ENCODE measurements at regions not wholly inside any gene's neighbourhood (a gene's known extent, or its start where the extent isn't known, plus 50 kb on each side); places are given as distances from the start of the nearest gene placed in this dataset.

DNA sequence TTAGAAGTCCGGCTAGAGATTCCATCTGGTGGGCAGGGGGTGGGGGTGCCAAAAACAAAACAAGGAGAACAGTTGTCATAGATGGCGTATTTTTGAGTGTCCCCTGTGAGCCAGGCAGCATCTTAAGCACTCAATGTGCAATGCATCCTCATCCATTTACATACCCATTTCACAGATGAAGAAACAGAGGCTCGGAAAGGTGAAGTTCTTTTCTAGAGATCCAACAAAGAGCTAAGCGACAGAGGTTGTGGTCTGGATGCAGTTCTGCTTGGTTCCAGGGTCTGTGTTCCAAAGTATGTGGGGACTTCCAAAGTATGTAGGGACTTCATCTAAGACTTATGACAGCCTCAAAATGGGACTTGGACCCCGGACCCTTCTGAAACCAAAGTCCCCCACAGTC lies 277.8 kb downstream of the MN1 start:
- no peak for DNase-seq (ENCODE audit: low spot score in 2 of 2)
- Histone ChIP-seq H3K27ac (no peak overlapping the region), H3K4me3 (no peak overlapping the region), H3K36me3 (no peaks in the 10 kb centered on the region), H3K9me3 (no peaks in the 10 kb centered on the region), H3K4me1 (peaks cover 0 to 3% of the 10 kb centered on the region in 2 donors), H3K27me3 (no peaks in the 10 kb centered on the region)
- no peak for TF ChIP-seq CTCF (IDR thresholded peaks at IDR 0.05)
- intact Hi-C loops (cut with DNase I): no loop called here

DNA sequence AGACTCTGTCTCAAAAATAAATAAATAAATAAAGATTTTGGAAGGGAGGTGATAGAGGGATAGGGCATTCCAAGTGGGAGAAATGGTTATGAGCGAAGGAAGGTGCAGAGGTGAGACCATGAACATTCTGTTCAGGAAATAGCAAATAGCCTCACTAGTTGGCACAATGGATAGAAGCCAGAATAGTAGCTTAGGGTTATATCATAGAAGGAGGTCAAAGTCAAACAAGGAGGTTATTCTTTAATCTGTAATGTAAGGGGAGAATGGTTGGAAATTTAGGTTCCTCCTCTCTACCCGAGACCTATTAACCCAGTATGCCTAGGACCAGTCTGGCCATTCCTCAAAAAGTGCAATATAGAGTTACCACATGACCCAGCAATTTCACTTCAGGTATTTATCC lies 275.8 kb downstream of the MN1 start:
- H3K4me1 ChIP-seq: no peaks in the 10 kb centered on the region
- H3K9me3 ChIP-seq: no peaks in the 10 kb centered on the region
- no peak for TF ChIP-seq CTCF (IDR thresholded peaks at IDR 0.05)
- H3K27ac ChIP-seq: no peak overlapping the region
- no peaks in the 10 kb centered on the region for H3K36me3 ChIP-seq
- no peak overlapping the region for H3K4me3 ChIP-seq
- intact Hi-C loops (cut with DNase I): no loop called here
- no peaks in the 10 kb centered on the region for H3K27me3 ChIP-seq
- no peak for DNase-seq (ENCODE audit: low spot score in 2 of 2)

GRCh38 chr22:27526901-27527300 lies 274.7 kb downstream of the MN1 start:
- TF ChIP-seq CTCF (IDR thresholded peaks at IDR 0.05): no peak
- no peak for DNase-seq (ENCODE audit: low spot score in 2 of 2)
- intact Hi-C loops (cut with DNase I): no loop called here

GRCh38 chr22:27531782-27532530 lies 269.6 kb downstream of the MN1 start:
- no peak for DNase-seq (ENCODE audit: low spot score in 2 of 2)
- Histone ChIP-seq H3K27ac (peak overlapping the region; percentile 25 to 33), H3K27me3 (no peaks in the 10 kb centered on the region), H3K36me3 (no peaks in the 10 kb centered on the region), H3K4me1 (peaks cover 0 to 4% of the 10 kb centered on the region in 2 donors), H3K4me3 (no peak overlapping the region), H3K9me3 (no peaks in the 10 kb centered on the region)
- intact Hi-C loops (cut with DNase I): no loop called here
- no peak for TF ChIP-seq CTCF (IDR thresholded peaks at IDR 0.05)

More at GRCh38 chr22:27526901-27527300, 274.7 kb downstream of the MN1 start:
- no peaks in the 10 kb centered on the region for H3K9me3 ChIP-seq
- no peaks in the 10 kb centered on the region for H3K36me3 ChIP-seq
- peaks cover 0 to 2% of the 10 kb centered on the region in 2 donors for H3K4me1 ChIP-seq
- no peak overlapping the region for H3K4me3 ChIP-seq
- no peak overlapping the region for H3K27ac ChIP-seq
- no peaks in the 10 kb centered on the region for H3K27me3 ChIP-seq

DNA sequence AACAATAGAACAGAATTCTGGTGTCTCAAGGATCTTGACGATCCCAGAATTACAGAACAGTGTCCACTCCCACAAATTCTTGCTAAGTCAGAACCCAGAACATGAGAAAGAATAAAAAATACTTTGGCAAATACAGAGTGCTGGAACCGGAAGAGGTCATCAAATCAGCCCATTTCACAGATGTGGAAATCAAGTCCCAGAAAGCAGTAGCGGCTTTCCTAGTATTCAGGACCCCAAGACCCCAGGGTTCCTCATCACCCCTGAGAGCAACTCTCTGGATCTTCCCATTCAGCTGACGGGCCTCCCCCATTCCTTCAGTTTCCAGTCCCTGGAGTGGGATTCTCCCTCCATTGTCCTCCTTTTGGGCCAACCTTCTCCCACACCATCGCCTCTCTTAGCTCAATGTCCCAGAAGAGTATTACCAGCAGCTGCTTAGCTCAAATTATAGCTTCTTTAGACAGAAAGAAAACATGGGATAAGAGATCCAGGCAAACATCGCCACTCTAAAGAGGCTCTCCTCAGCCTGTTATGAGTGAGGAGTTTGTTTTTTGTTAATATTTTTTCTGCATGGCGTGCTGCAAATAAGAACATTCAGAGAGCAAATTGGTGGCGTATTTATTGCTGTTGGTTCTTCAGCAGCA lies 268.3 kb downstream of the MN1 start:
- H3K9me3 ChIP-seq: no peaks in the 10 kb centered on the region
- no peak overlapping the region for H3K4me3 ChIP-seq
- no peaks in the 10 kb centered on the region for H3K36me3 ChIP-seq
- intact Hi-C loops (cut with DNase I): no loop called here
- TF ChIP-seq CTCF (IDR thresholded peaks at IDR 0.05): no peak
- no peak for DNase-seq (ENCODE audit: low spot score in 2 of 2)
- peaks cover 0 to 4% of the 10 kb centered on the region in 2 donors for H3K4me1 ChIP-seq
- no peak overlapping the region for H3K27ac ChIP-seq
- H3K27me3 ChIP-seq: no peaks in the 10 kb centered on the region
